ENCODE measurements at regions not wholly inside any gene's neighbourhood (a gene's known extent, or its start where the extent isn't known, plus 50 kb on each side); places are given as distances from the start of the nearest gene placed in this dataset.
A peak's percentile ranks its signal among the peaks of the same experiment; 100 is the strongest.

GRCh38 chr18:25831301-25831701, 259.1 kb downstream of the SS18 start:
- no peak for DNase-seq

GRCh38 chr18:25830787-25831186, 259.6 kb downstream of the SS18 start:
- no peaks in the 10 kb centered on the region for H3K9me3 ChIP-seq (replicated peaks)
- peak; percentile 37 for DNase-seq
- intact Hi-C loops (cut with micrococcal nuclease): loop anchor here (5.0 kb wide), 1 partner anchor 953 kb away; no protein-coding TSS in a partner anchor

More at GRCh38 chr18:25831301-25831701, 259.1 kb downstream of the SS18 start:
- Histone ChIP-seq H3K9me3 (replicated peaks) (no peaks in the 10 kb centered on the region), H3K4me1 (peaks cover 9% of the 10 kb centered on the region), H3K4me3 (no peak overlapping the region), H3K27ac (replicated peaks) (no peak overlapping the region), H3K36me3 (no peaks in the 10 kb centered on the region), H3K27me3 (ENCODE audit: low read depth) (no peaks in the 10 kb centered on the region)
- intact Hi-C loops (cut with micrococcal nuclease): loop anchor here (5.0 kb wide), 1 partner anchor 954 kb away; no protein-coding TSS in a partner anchor
- TF ChIP-seq, protein P1, sequence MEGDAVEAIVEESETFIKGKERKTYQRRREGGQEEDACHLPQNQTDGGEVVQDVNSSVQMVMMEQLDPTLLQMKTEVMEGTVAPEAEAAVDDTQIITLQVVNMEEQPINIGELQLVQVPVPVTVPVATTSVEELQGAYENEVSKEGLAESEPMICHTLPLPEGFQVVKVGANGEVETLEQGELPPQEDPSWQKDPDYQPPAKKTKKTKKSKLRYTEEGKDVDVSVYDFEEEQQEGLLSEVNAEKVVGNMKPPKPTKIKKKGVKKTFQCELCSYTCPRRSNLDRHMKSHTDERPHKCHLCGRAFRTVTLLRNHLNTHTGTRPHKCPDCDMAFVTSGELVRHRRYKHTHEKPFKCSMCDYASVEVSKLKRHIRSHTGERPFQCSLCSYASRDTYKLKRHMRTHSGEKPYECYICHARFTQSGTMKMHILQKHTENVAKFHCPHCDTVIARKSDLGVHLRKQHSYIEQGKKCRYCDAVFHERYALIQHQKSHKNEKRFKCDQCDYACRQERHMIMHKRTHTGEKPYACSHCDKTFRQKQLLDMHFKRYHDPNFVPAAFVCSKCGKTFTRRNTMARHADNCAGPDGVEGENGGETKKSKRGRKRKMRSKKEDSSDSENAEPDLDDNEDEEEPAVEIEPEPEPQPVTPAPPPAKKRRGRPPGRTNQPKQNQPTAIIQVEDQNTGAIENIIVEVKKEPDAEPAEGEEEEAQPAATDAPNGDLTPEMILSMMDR (IDR thresholded peaks at IDR 0.05; ENCODE audit: borderline replicate concordance): no peak

GRCh38 chr18:25827961-25828561, 262.4 kb downstream of the SS18 start:
- H3K27ac ChIP-seq (replicated peaks): no peak overlapping the region
- H3K36me3 ChIP-seq: no peaks in the 10 kb centered on the region
- H3K9me3 ChIP-seq (replicated peaks): peaks cover 12% of the 10 kb centered on the region
- peaks cover 9% of the 10 kb centered on the region for H3K4me1 ChIP-seq
- DNase-seq: no peak
- intact Hi-C loops (cut with micrococcal nuclease): no loop called here
- TF ChIP-seq, protein P1 (IDR thresholded peaks at IDR 0.05; ENCODE audit: borderline replicate concordance): no peak
- H3K4me3 ChIP-seq: no peak overlapping the region
- no peaks in the 10 kb centered on the region for H3K27me3 ChIP-seq (ENCODE audit: low read depth)

More at GRCh38 chr18:25830787-25831186, 259.6 kb downstream of the SS18 start:
- no peaks in the 10 kb centered on the region for H3K27me3 ChIP-seq (ENCODE audit: low read depth)
- no peaks in the 10 kb centered on the region for H3K36me3 ChIP-seq
- H3K27ac ChIP-seq (replicated peaks): no peak overlapping the region
- TF ChIP-seq, protein P1 (IDR thresholded peaks at IDR 0.05; ENCODE audit: borderline replicate concordance): no peak
- H3K4me3 ChIP-seq: no peak overlapping the region
- peaks cover 9% of the 10 kb centered on the region for H3K4me1 ChIP-seq

GRCh38 chr18:25827228-25827627, 263.2 kb downstream of the SS18 start:
- H3K9me3 ChIP-seq (replicated peaks): peaks cover 12% of the 10 kb centered on the region
- TF ChIP-seq, protein P1 (IDR thresholded peaks at IDR 0.05; ENCODE audit: borderline replicate concordance): no peak
- no peak for DNase-seq

DNA sequence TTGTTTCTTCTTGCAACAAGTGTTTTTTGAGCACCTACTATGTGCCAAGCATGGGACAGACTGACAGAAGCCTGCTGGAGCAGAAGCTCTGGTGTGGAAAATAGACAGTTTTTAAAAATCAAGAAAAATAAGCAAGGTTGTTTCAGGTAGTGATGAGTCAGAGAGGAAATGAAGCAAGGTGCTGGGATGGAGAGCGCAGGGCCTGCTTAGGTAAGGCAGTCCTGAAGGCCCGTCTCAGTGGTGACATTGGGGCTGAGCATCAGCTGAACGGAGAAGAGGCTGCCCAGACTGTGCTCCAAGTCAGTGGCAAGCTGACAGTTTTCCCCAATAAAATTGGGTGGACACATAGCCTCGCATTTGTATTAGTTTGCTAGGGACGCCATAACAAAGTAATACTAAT, 263.6 kb downstream of the SS18 start:
- intact Hi-C loops (cut with micrococcal nuclease): no loop called here
- DNase-seq: no peak
- H3K4me1 ChIP-seq: peaks cover 9% of the 10 kb centered on the region
- H3K36me3 ChIP-seq: no peaks in the 10 kb centered on the region
- TF ChIP-seq, protein P1 (IDR thresholded peaks at IDR 0.05; ENCODE audit: borderline replicate concordance): no peak
- no peaks in the 10 kb centered on the region for H3K27me3 ChIP-seq (ENCODE audit: low read depth)
- H3K27ac ChIP-seq (replicated peaks): no peak overlapping the region
- peaks cover 12% of the 10 kb centered on the region for H3K9me3 ChIP-seq (replicated peaks)
- H3K4me3 ChIP-seq: no peak overlapping the region

More at GRCh38 chr18:25827228-25827627, 263.2 kb downstream of the SS18 start:
- H3K27ac ChIP-seq (replicated peaks): no peak overlapping the region
- intact Hi-C loops (cut with micrococcal nuclease): no loop called here
- H3K36me3 ChIP-seq: no peaks in the 10 kb centered on the region
- no peak overlapping the region for H3K4me3 ChIP-seq
- H3K27me3 ChIP-seq (ENCODE audit: low read depth): no peaks in the 10 kb centered on the region
- peaks cover 9% of the 10 kb centered on the region for H3K4me1 ChIP-seq
